Stimulated activated CD4-positive, alpha-beta T cell treated with anti-CD3 and anti-CD28 coated beads, Interleukin-1b, Interleukin-23, amount 100 ng/mL, for 24 hours (primary cell): ENCODE measurements at regions not wholly inside any gene's neighbourhood (a gene's known extent, or its start where the extent isn't known, plus 50 kb on each side); places are given as distances from the start of the nearest gene placed in this dataset.
"Not testable (repeated sequence)": the region's sequence is repeated elsewhere in the genome, so short reads cannot be mapped to it uniquely, and the experiment has no call there.

Experiments used
- DNase-seq, 4 experiments: peaks; one replicate each; pipeline ENCODE4 v3.0.0-alpha.2; 2020; ENCODE audit warnings: low read depth in 4 of 4, low spot score in 1 of 4

- peak; percentile 38 to 78 (median 72) for DNase-seq
These were observed 132.3 kb upstream of the C11orf58 start for GRCh38 chr11:16605894-16606783.

GRCh38 chr11:16605389-16605893 is 133.0 kb upstream of the C11orf58 start:
- no peak for DNase-seq

DNA sequence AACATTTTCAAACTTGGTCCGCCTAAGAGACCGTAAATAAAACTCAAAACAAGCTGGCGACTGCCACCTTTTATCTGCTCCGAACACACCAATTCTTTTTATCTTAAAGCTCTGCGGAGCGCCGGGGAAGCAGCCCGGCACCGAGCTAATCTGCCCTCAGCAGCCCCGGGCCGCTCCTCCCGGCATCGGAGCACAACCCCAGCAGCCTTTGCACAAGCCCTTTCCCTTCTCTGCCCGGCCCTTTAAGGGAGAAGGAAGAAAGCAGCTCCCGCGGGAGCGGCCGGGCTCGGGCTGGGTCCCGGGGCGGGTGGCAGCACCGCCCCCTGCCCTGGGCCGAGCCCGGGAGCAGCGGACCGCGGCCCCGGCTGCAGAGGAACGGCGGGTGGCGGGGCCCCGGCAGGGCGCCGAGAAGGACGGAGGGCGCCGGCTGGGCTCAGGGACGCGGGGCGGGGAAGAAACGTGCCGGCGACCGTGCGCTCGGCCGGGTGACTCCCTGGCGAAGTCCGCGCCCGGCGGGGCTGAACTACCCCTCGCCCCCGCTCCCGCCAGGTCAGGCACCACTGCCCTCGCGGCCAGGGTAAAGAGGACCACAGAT is 133.6 kb upstream of the C11orf58 start:
- DNase-seq, result no peak

DNA sequence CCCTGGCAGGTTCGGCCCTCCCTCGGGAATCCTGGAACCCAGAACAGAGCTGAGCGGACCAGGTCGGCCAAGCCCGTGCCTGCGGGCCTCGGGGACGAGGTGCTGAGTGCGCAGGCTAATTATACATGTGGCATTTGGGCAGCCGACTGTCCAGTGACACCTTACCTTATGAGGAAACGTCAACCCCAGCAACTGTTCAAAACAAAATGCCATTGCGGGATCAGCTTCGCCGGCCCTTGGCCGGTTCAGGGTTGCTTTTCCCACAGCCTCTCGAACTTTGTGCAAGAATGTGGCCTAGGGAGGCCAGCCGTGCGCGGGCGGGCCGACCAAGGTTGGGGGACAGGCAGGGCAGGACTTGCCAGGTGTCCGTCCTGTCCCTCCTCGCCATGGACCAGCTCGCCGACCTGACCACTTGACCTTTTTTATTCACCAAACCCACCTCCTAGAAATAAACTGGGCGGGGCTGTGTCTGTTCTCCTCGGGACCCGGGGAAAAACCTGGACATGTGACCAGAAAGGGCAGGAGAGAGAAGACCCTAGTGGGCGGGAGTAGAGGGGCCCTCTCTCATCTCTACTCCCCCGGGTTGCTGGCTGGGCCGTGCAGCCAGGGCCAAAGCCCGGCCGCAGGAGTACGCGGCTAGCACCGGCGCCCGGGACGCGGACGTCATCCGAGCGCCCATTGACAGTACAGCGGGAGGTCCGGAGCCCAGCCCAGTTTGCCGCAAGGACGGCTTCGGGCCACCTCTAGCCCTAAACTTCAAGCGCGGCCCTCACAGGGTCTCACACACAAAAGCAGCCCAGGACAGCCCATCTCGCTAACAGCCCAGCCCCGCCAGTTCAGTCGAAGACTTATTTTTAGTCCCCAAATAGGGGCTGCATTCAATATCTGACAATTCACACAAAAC is 134.3 kb upstream of the C11orf58 start:
- DNase-seq, result no peak

DNA sequence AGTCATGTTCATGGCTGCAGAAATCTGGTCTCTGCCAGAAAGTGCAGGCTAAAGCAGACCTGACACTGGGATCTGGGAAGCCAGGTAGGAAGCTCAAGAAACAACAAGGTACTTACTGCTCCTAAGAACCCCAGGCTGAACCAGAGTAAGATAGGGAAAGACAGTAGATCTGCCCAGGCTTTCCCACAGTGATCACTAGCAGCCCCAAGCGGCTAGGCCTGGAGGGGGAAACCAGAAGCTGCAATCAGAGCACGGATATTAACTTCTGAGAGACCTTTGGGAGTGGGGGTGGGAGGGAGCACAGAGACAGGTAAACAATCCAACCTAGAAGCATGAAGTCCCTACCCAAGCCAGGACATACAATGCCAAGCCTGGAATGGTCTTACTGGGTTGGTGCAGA is 135.2 kb upstream of the C11orf58 start:
- no peak for DNase-seq

- no peak for DNase-seq
These were observed 139.5 kb upstream of the C11orf58 start for GRCh38 chr11:16598906-16599305.

GRCh38 chr11:16598032-16598431 is 140.4 kb upstream of the C11orf58 start:
- no peak for DNase-seq

DNA sequence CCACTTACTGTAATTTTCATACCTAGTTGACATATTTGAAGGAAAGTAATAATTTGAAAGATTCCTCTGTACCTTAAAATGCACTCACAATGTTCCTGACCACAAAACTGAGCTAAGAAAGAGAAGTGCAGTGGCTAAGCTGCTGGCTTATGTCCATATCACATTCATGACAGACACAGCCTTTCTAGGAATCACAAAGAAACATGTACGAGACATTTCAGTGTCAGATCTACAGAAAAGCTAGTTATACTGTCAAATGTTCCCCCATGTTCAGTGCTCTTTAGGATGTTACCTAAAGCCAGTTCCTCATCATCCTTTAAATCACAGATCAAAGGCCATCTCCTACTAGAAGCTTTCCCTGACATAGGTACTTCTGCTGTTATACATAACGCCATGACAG is 142.2 kb upstream of the C11orf58 start:
- no peak for DNase-seq

- DNase-seq, result no peak
These were observed 147.3 kb upstream of the C11orf58 start for GRCh38 chr11:16591157-16591556.

- DNase-seq, result no peak
These were observed 150.8 kb upstream of the C11orf58 start for GRCh38 chr11:16587670-16588069.

GRCh38 chr11:16584569-16584968 is 153.9 kb upstream of the C11orf58 start:
- no peak for DNase-seq

DNA sequence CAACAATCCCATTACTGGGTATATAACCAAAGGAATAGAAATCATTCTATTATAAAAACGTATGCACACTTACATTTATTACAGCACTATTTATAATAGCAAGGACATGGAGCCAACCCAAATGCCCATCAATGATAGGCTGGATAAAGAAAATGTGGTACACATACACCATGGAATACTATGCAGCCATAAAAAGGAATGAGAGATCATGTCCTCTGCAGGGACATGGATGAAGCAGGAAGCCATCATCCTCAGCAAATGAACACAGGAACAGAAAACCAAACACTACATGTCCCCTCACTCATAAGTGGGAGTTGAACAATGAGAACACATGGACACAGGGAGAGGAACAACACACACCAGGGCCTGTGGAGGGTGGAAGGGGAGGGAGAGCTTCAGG is 157.4 kb upstream of the C11orf58 start:
- DNase-seq, result not testable (repeated sequence)

- DNase-seq, result no peak
These were observed 161.0 kb upstream of the C11orf58 start for GRCh38 chr11:16577490-16577889.

- not testable (repeated sequence) for DNase-seq
These were observed 163.6 kb upstream of the C11orf58 start for GRCh38 chr11:16574889-16575288.

- no peak for DNase-seq
These were observed 165.5 kb upstream of the C11orf58 start for GRCh38 chr11:16572945-16573344.

- no peak for DNase-seq
These were observed 177.3 kb upstream of the C11orf58 start for GRCh38 chr11:16561150-16561549.

GRCh38 chr11:16558494-16558893 is 180.0 kb upstream of the C11orf58 start:
- no peak for DNase-seq

DNA sequence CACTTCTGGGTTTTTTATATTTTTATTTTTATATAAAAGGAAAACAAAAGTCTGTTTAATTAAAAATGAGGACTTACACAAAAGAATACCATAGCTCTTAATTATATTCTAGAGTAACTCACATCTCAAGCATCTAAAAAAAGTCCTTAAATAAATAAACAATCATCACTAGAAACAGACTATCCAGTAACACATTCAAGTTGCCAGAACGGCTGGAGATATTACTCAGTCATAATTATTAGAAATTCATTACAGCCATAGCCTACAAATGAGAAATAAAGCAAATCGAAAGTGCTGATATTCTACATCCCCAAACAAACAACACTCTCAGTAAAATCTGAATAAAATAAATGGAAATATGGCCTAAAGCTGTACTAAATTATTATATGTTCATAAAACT is 182.5 kb upstream of the C11orf58 start:
- no peak for DNase-seq

- DNase-seq, result no peak
These were observed 184.1 kb upstream of the C11orf58 start for GRCh38 chr11:16554361-16554760.

- DNase-seq, result no peak
These were observed 190.6 kb upstream of the C11orf58 start for GRCh38 chr11:16547879-16548278.

DNA sequence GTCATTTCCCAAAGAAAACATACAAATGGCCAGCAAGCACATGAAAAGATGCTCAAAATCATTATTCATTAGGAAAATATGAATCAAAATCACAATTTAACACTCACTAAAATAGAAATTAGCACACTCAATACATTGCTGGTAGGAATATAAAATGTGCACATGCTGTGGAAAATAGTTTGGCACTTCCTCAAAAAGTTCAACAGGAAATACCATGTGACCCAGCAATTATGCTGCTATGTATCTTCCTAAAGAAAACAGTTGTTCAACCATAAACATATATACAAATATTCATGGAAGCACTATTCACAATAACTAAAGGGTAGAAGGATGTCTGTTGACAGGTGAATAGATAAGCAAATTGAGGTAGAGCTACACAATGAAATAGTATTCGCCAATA is 187.3 kb upstream of the SOX6 start:
- no peak for DNase-seq
